ENCODE measurements at regions not wholly inside any gene's neighbourhood (a gene's known extent, or its start where the extent isn't known, plus 50 kb on each side); places are given as distances from the start of the nearest gene placed in this dataset.

GRCh38 chr12:41801261-41801660 lies 343.4 kb downstream of the GXYLT1 start:
- Mint-ChIP-seq H3K27me3 (no peaks in the 10 kb centered on the region), H3K4me1 (no peaks in the 10 kb centered on the region), H3K9me3 (no peaks in the 10 kb centered on the region), H3K4me3 (no peak overlapping the region), H3K27ac (no peak overlapping the region)
- ATAC-seq (no peak), DNase-seq (no peak)

DNA sequence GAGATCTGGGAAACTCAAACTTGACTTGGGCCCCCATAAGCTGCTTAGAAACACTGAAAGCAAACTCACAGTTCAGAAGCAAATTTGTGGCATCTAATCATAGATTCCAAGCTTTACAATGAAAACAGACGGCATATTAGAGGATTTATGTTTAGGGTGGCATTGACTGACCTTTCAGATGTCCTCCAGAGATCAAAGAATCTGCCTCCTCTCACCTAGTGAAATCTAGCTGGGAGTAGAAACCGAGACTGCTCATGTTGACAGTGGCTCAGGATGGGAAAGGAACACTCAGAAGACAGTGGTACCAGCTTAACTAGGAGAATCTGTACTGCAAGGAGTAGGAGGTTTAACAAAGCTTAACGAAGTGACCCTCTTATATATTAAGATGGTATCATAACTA lies 345.0 kb downstream of the GXYLT1 start:
- H3K9me3 Mint-ChIP-seq: no peaks in the 10 kb centered on the region
- H3K4me1 Mint-ChIP-seq: no peaks in the 10 kb centered on the region
- ATAC-seq: no peak
- no peaks in the 10 kb centered on the region for H3K27me3 Mint-ChIP-seq
- H3K27ac Mint-ChIP-seq: no peak overlapping the region
- DNase-seq: no peak
- H3K4me3 Mint-ChIP-seq: no peak overlapping the region

DNA sequence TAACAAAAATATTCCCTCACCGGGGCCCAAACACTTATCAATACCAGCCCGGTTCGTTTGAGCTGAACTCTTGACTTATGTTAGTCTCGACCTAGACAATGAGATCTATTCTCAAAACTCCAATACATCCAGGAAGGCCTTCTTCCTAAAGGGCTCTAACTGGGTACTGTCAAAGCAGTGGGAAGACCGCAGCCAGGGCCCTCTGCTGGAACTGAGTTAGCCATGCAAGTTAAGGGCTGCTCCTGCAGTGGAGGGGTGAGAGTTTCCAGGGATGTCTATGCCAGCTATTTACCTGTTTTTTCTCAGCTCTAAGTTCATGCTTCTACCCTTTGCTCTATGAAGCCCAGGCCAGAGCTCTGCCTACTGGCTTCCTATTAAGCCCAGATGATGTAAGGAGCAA lies 348.8 kb downstream of the GXYLT1 start:
- Mint-ChIP-seq H3K27ac (no peak overlapping the region), H3K4me1 (no peaks in the 10 kb centered on the region)

DNA sequence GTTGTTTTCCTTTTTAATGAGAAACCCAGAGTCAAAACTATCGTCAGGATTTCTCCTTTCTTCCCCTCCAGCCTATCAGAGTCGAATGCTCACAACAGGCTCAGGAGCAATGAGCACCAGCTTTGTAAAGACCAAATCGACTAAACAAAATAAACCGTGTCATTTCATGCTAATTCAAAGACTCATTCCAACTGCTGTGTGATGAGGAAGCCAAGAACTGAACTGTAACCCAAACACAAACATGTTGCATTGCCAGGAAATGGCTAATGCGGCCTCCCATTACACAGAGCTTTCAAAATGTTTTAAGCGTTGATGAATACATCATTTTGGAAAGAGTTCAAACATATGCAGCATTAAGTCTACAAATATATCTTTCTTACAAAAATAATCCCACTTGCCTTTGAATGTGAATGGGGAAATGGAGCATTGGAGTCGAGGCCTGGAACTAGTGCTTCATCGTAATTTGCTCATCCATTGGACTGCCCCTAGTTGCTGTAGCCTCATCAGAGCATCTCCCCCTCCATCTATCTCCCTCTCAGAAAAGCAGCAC lies 349.5 kb downstream of the GXYLT1 start:
- H3K27me3 Mint-ChIP-seq: no peaks in the 10 kb centered on the region
- H3K4me1 Mint-ChIP-seq: no peaks in the 10 kb centered on the region
- H3K4me3 Mint-ChIP-seq: no peak overlapping the region
- no peak overlapping the region for H3K27ac Mint-ChIP-seq
- DNase-seq: no peak
- no peak for ATAC-seq
- H3K9me3 Mint-ChIP-seq: peaks cover 9 to 14% of the 10 kb centered on the region in 2 donors

More for the DNA sequence above, 348.8 kb downstream of the GXYLT1 start:
- no peak for ATAC-seq
- Mint-ChIP-seq H3K4me3 (no peak overlapping the region), H3K9me3 (peaks cover 4 to 11% of the 10 kb centered on the region in 2 donors), H3K27me3 (no peaks in the 10 kb centered on the region)
- DNase-seq: no peak

DNA sequence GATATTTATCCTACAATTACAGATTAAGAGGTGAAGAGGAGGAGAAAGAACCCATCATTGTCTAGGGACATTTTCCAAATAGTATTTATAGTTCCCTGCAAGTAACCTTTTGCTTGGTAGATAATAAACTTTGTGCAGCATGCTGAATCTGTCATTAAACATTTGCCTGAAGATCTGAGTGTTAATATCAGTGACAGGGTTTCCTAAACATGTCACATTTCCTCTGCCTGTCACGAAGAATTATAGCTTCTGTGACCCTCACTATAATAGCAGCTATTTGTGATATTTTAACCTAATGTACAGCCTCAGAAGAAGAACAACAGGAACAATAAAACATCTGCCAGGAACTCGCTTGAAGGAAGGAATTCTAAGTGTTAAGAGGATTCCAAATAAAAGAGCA lies 350.3 kb downstream of the GXYLT1 start:
- ATAC-seq: no peak
- Mint-ChIP-seq H3K4me3 (no peak overlapping the region), H3K9me3 (peaks cover 9 to 14% of the 10 kb centered on the region in 2 donors), H3K27me3 (no peaks in the 10 kb centered on the region), H3K4me1 (no peaks in the 10 kb centered on the region), H3K27ac (no peak overlapping the region)
- no peak for DNase-seq

GRCh38 chr12:41784957-41785356 lies 359.7 kb downstream of the GXYLT1 start:
- H3K4me1 Mint-ChIP-seq: no peaks in the 10 kb centered on the region
- no peaks in the 10 kb centered on the region for H3K9me3 Mint-ChIP-seq
- H3K4me3 Mint-ChIP-seq: no peak overlapping the region
- no peak for DNase-seq
- H3K27ac Mint-ChIP-seq: no peak overlapping the region
- peaks cover 22% of the 10 kb centered on the region for H3K27me3 Mint-ChIP-seq
- no peak for ATAC-seq

GRCh38 chr12:41778934-41779333 lies 365.7 kb downstream of the GXYLT1 start:
- no peak for ATAC-seq
- no peak overlapping the region for H3K27ac Mint-ChIP-seq
- H3K9me3 Mint-ChIP-seq: no peaks in the 10 kb centered on the region
- H3K4me1 Mint-ChIP-seq: no peaks in the 10 kb centered on the region
- no peak overlapping the region for H3K4me3 Mint-ChIP-seq
- no peak for DNase-seq
- H3K27me3 Mint-ChIP-seq: peaks cover 12% of the 10 kb centered on the region

DNA sequence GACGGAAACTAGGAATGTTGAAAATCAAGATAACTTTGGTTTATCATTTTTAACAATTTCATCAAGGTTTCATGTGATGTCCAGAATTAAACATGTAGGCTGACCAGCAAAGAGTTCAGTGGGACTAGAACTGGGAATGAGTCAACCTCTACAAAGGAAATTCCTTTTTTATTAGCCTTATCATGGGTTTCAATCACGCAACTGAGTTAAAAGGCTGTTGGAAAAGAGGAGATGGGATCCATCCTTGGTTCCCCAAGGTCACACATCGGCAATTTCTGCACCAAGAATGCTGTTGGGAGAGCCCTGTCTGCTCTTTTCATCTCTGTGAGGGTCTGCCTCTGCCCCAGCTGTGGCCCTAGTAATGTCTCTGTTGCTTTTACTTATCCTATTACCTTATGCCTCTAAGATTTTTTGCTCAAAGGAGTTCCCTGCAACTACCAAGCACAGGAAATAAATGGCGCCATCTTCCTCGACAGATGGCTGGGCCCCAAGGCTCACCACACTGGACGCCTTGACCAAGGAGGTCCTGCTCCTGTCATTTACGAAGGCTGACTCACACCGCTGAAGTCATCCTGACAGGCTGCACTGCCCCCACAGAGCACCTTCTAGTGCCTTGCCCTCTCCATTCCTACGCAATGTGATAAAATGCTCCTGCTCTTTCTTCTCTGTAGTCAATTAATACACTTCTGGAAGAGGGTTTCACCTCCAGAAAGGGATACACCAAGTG lies 367.4 kb downstream of the GXYLT1 start:
- ATAC-seq: no peak
- Mint-ChIP-seq H3K27me3 (peaks cover 12% of the 10 kb centered on the region), H3K4me3 (no peak overlapping the region), H3K9me3 (peaks cover 0 to 7% of the 10 kb centered on the region in 2 donors), H3K4me1 (no peaks in the 10 kb centered on the region), H3K27ac (no peak overlapping the region)
- no peak for DNase-seq

GRCh38 chr12:41772478-41772877 lies 372.2 kb downstream of the GXYLT1 start:
- DNase-seq: no peak
- ATAC-seq: no peak
- Mint-ChIP-seq H3K9me3 (peaks cover 0 to 7% of the 10 kb centered on the region in 2 donors), H3K4me1 (peaks cover 9% of the 10 kb centered on the region), H3K4me3 (no peak overlapping the region), H3K27ac (no peak overlapping the region), H3K27me3 (no peaks in the 10 kb centered on the region)

DNA sequence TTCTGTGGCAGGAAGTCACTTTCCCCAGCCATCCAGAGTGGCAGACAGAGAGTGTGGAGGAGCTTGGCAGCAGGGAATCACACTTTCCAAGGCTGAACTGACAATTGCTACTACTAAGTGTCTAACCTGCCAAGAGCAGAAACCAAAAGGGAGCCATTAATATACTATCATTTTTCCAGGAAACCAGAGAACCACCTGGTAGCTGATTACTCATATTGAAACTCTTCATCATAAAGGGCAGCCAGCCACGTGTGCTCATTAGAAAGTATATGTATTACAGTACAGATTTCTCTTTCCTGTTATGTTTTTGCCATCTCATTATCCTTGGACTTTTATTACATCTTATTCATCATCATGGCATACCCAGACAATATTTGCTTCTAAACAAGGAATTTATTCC lies 374.9 kb downstream of the GXYLT1 start:
- peak; percentile 86 for ATAC-seq
- peak overlapping the region in 1 of 2 donors; percentile 22 for H3K27ac Mint-ChIP-seq
- peaks cover 9% of the 10 kb centered on the region for H3K4me1 Mint-ChIP-seq
- H3K9me3 Mint-ChIP-seq: peaks cover 0 to 7% of the 10 kb centered on the region in 2 donors
- DNase-seq: peak; percentile 1 to 8
- H3K4me3 Mint-ChIP-seq: no peak overlapping the region
- no peaks in the 10 kb centered on the region for H3K27me3 Mint-ChIP-seq

DNA sequence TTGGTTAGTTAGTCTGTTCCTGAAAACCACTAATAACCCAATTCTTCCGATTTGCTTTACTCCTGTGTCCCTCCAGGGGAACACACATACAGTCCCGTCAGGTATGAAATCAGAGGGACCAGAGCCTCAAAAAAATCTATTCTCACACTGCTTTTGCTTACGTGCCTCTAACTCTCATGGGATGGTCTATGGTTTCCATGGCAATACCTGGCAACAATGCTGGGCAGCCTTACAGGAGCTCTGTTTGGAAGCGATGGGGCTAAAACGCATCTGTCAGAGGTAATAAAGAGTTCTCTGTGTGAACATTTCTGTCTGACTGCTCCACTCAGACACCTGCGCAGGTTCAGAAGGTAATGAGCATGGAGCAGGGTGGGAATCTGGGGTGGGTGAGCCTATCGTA lies 376.2 kb downstream of the GXYLT1 start:
- H3K27ac Mint-ChIP-seq: no peak overlapping the region

GRCh38 chr12:41762691-41763090 lies 382.0 kb downstream of the GXYLT1 start:
- no peak for DNase-seq
- H3K9me3 Mint-ChIP-seq: peaks cover 4 to 7% of the 10 kb centered on the region in 2 donors

More for the DNA sequence above, 376.2 kb downstream of the GXYLT1 start:
- ATAC-seq: no peak
- no peak for DNase-seq
- Mint-ChIP-seq H3K9me3 (peaks cover 0 to 7% of the 10 kb centered on the region in 2 donors), H3K4me1 (peaks cover 9% of the 10 kb centered on the region), H3K27me3 (no peaks in the 10 kb centered on the region), H3K4me3 (no peak overlapping the region)

GRCh38 chr12:41745593-41745992 lies 399.1 kb downstream of the GXYLT1 start:
- Mint-ChIP-seq H3K4me3 (no peak overlapping the region), H3K27ac (no peak overlapping the region), H3K9me3 (no peaks in the 10 kb centered on the region), H3K27me3 (no peaks in the 10 kb centered on the region), H3K4me1 (no peaks in the 10 kb centered on the region)
- DNase-seq (no peak), ATAC-seq (no peak)

More at GRCh38 chr12:41762691-41763090, 382.0 kb downstream of the GXYLT1 start:
- Mint-ChIP-seq H3K27ac (no peak overlapping the region), H3K4me1 (no peaks in the 10 kb centered on the region), H3K4me3 (no peak overlapping the region), H3K27me3 (peaks cover 20% of the 10 kb centered on the region)
- ATAC-seq: no peak

DNA sequence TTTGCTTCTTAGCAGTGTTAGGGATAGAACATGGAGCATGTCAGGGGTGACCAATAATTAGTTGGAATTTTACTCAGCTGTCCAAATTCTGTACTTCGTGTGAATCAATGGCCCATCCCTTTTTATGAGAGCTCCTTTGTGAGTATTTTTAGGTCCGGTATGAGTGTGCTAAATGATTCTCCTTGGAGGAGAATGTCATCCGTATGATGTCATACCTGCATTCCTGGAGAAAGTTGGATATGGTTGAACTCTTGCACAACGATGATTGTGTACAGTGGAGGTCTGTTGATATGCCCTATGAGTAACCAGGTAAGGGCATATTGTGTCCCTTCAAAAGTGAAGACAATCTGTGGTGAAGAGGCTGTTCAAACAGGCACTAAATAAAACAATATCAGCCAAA lies 400.8 kb downstream of the GXYLT1 start:
- ATAC-seq: no peak
- no peak overlapping the region for H3K4me3 Mint-ChIP-seq
- H3K27ac Mint-ChIP-seq: no peak overlapping the region
- H3K4me1 Mint-ChIP-seq: no peaks in the 10 kb centered on the region
- H3K27me3 Mint-ChIP-seq: no peaks in the 10 kb centered on the region
- H3K9me3 Mint-ChIP-seq: no peaks in the 10 kb centered on the region
- DNase-seq: no peak

GRCh38 chr12:41739066-41739465 lies 405.6 kb downstream of the GXYLT1 start:
- Mint-ChIP-seq H3K4me3 (no peak overlapping the region), H3K4me1 (no peaks in the 10 kb centered on the region), H3K27me3 (no peaks in the 10 kb centered on the region), H3K27ac (no peak overlapping the region), H3K9me3 (no peaks in the 10 kb centered on the region)
- DNase-seq (no peak), ATAC-seq (no peak)

GRCh38 chr12:41737423-41737822 lies 407.3 kb downstream of the GXYLT1 start:
- H3K27me3 Mint-ChIP-seq: no peaks in the 10 kb centered on the region
- DNase-seq (no peak), ATAC-seq (no peak)
- no peaks in the 10 kb centered on the region for H3K9me3 Mint-ChIP-seq
- H3K27ac Mint-ChIP-seq: no peak overlapping the region
- H3K4me1 Mint-ChIP-seq: no peaks in the 10 kb centered on the region
- H3K4me3 Mint-ChIP-seq: no peak overlapping the region

GRCh38 chr12:41736436-41736835 lies 408.2 kb downstream of the GXYLT1 start:
- Mint-ChIP-seq H3K9me3 (no peaks in the 10 kb centered on the region), H3K27ac (no peak overlapping the region), H3K4me1 (no peaks in the 10 kb centered on the region)

More at GRCh38 chr12:41736436-41736835, 408.2 kb downstream of the GXYLT1 start:
- H3K4me3 Mint-ChIP-seq: no peak overlapping the region
- no peak for ATAC-seq
- DNase-seq: no peak
- H3K27me3 Mint-ChIP-seq: no peaks in the 10 kb centered on the region
